ENCODE measurements at regions not wholly inside any gene's neighbourhood (a gene's known extent, or its start where the extent isn't known, plus 50 kb on each side); places are given as distances from the start of the nearest gene placed in this dataset.
"Not testable (repeated sequence)": the region's sequence is repeated elsewhere in the genome, so short reads cannot be mapped to it uniquely, and the experiment has no call there.

- not testable (repeated sequence) for TF ChIP-seq POLR2A, CTCF (IDR thresholded peaks at IDR 0.05)
Measured at GRCh38 chr9:32209164-32209563, 175.3 kb upstream of the ACO1 start.
